Panc1 (cell line): ENCODE measurements at regions not wholly inside any gene's neighbourhood (a gene's known extent, or its start where the extent isn't known, plus 50 kb on each side); places are given as distances from the start of the nearest gene placed in this dataset.

Source experiments
- ATAC-seq: fragments of 200-7000 bp; cut with Tn5 transposase; 2 replicates; pipeline ENCODE4 v1.9.1; 2020; ENCODE audit warnings: mild to moderate bottlenecking, moderate library complexity
- BruUV-seq: library from RNA; stranded (reverse); fragments of 400-500 nt; replicated peaks from 2 replicates; lab custom pipeline; 2021; lab: Mats Ljungman, UMichigan
- CTCF ChIA-PET: fragments of 300-600 bp; sonication (Branson Sonifier 250); formaldehyde crosslinking; loops from one replicate; lab custom pipeline; 2022; ENCODE audit warnings: antibody characterized with exemption; lab: Charles Lee
- POLR2A ChIA-PET: fragments of 300-600 bp; sonication (Branson Sonifier 250); formaldehyde crosslinking; loops from one replicate; lab custom pipeline; 2022; ENCODE audit warnings: antibody characterized with exemption; lab: Charles Lee
- DNase-seq: peaks from one replicate; pipeline ENCODE4 v3.0.0-alpha.2; 2010; ENCODE audit warnings: low read depth, low spot score
- H3K27ac ChIP-seq: 2 replicates; pipeline ENCODE4 v1.5.1; 2011; ENCODE audit warnings: mild to moderate bottlenecking, low read length, inconsistent platforms
- H3K27me3 ChIP-seq: fragments of 200-500 bp; sonication (Bioruptor generic); 2 replicates; pipeline ENCODE4 v1.6.0; 2014; ENCODE audit warnings: low read length, inconsistent platforms; ENCODE audit not compliant: control insufficient read depth, insufficient read depth
- H3K36me3 ChIP-seq: fragments of 200-500 bp; sonication (Bioruptor generic); 2 replicates; pipeline ENCODE4 v1.5.1; 2014; ENCODE audit warnings: inconsistent platforms, mild to moderate bottlenecking, low read length, moderate library complexity; ENCODE audit not compliant: control insufficient read depth, insufficient read depth
- H3K4me1 ChIP-seq: 2 replicates; pipeline ENCODE4 v1.5.1; 2011; ENCODE audit warnings: inconsistent platforms, mild to moderate bottlenecking, low read length, moderate library complexity; ENCODE audit not compliant: control insufficient read depth, insufficient read depth
- H3K4me3 ChIP-seq, 2 experiments: 2 replicates each; pipeline ENCODE4 v1.5.1; 2011 to 2012; ENCODE audit warnings: low read depth in 2 of 2, low read length in 2 of 2, mild to moderate bottlenecking in 2 of 2, inconsistent platforms in 1 of 2, moderate library complexity in 1 of 2
- H3K9me3 ChIP-seq: fragments of 200-500 bp; sonication (Bioruptor generic); 2 replicates; pipeline ENCODE4 v1.5.1; 2014; ENCODE audit warnings: low read depth, mild to moderate bottlenecking, inconsistent platforms, low read length, moderate library complexity; ENCODE audit not compliant: control insufficient read depth, insufficient read depth
- POLR2AphosphoS5 ChIP-seq: IDR thresholded peaks from 2 replicates; pipeline ENCODE4 v1.6.1; 2012; ENCODE audit warnings: mild to moderate bottlenecking, low read depth, low read length, moderate library complexity
- REST ChIP-seq, 2 experiments: IDR thresholded peaks; 2 replicates each; pipeline ENCODE4 v1.6.1; 2011 to 2012; ENCODE audit warnings: low read depth in 2 of 2, control low read depth in 1 of 2, low read length in 1 of 2, mild to moderate bottlenecking in 1 of 2, moderate library complexity in 1 of 2; ENCODE audit not compliant: insufficient read depth in 1 of 2
- SIN3A ChIP-seq: IDR thresholded peaks from 2 replicates; pipeline ENCODE4 v1.6.1; 2012; ENCODE audit warnings: low read depth, mild to moderate bottlenecking, low read length, moderate library complexity, borderline replicate concordance; ENCODE audit not compliant: insufficient read depth
- TCF7L2 ChIP-seq: IDR thresholded peaks from 2 replicates; pipeline ENCODE4 v1.6.1; 2011; ENCODE audit warnings: mild to moderate bottlenecking, low read depth, low read length, inconsistent platforms
- in situ Hi-C: cut with HindIII; loops from 2 replicates; pipeline ENCODE4 v1.10.0; 2016; ENCODE audit warnings: low sequenced_read_pairs, low pct_unique_long_range_greater_than_20kb
- intact Hi-C: fragments of 100-400 bp; cut with micrococcal nuclease; formaldehyde crosslinking; loops from one replicate; pipeline ENCODE4 v1.10.0; 2022; ENCODE audit not compliant: unreplicated experiment
- TF ChIP-seq, protein P1 (sequence below): fragments of 450-650 bp; IDR thresholded peaks from 2 replicates; pipeline ENCODE4 v1.5.1; 2017; ENCODE audit warnings: mild to moderate bottlenecking

GRCh38 chr5:108484035-108484434 lies 102.1 kb upstream of the FBXL17 start:
- CTCF ChIA-PET, result no interaction called here

DNA sequence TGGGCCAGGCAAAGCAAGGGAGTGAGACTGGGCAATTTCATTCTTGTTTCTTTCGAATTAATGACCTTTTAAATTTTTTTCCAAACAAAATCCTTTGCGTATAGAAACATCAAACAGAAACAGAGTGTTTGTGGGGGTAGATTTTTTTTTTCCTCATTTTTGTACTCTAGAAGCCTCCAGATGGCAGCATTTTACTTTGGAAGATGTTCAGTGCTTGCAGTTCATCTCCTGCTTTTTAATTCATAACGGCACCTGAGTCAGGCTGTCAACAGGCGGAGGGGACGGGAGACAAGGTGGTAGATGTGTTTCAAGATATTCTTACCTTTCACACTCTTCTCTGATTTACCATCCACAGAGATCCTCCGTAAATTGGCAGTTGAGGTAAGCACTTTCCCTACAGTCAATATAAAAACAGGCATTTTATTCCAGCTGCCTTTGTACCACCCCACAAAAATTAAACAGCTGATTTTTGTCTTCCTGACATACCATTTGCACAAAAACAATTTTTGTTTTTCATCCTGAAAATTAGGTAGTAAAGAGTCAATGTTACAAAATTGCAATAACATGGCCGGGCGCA lies 99.5 kb upstream of the FBXL17 start:
- intact Hi-C loops, result no loop called here
- CTCF ChIA-PET, result interaction anchor here (0.6 kb wide), 1 partner anchor 1207 kb away, joined by 3 read pairs; no protein-coding TSS in a partner anchor

More at GRCh38 chr5:108484035-108484434, 102.1 kb upstream of the FBXL17 start:
- Histone ChIP-seq H3K36me3 (no peaks in the 10 kb centered on the region), H3K27me3 (0 out of 2 replicates have a peak, but pooled peaks cover 2% of the 10 kb centered on the region), H3K9me3 (no peaks in the 10 kb centered on the region), H3K27ac (no peak overlapping the region), H3K4me3 (no peak overlapping the region), H3K4me1 (no peaks in the 10 kb centered on the region)
- DNase-seq (no peak), ATAC-seq (no peak)
- in situ Hi-C loops, result no loop called here
- intact Hi-C loops, result no loop called here
- TF ChIP-seq SIN3A (no peak), POLR2AphosphoS5 (no peak), TCF7L2 (no peak), REST (IDR thresholded peaks at IDR 0.05; ENCODE audit: insufficient read depth in 1 of 2, low read depth in 2 of 2, low read length in 1 of 2) (no peak)
- TF ChIP-seq, protein P1, sequence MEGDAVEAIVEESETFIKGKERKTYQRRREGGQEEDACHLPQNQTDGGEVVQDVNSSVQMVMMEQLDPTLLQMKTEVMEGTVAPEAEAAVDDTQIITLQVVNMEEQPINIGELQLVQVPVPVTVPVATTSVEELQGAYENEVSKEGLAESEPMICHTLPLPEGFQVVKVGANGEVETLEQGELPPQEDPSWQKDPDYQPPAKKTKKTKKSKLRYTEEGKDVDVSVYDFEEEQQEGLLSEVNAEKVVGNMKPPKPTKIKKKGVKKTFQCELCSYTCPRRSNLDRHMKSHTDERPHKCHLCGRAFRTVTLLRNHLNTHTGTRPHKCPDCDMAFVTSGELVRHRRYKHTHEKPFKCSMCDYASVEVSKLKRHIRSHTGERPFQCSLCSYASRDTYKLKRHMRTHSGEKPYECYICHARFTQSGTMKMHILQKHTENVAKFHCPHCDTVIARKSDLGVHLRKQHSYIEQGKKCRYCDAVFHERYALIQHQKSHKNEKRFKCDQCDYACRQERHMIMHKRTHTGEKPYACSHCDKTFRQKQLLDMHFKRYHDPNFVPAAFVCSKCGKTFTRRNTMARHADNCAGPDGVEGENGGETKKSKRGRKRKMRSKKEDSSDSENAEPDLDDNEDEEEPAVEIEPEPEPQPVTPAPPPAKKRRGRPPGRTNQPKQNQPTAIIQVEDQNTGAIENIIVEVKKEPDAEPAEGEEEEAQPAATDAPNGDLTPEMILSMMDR, result no peak
- BruUV-seq, result no TSS peak
- POLR2A ChIA-PET, result no interaction called here

More for the DNA sequence above, 99.5 kb upstream of the FBXL17 start:
- in situ Hi-C loops, result no loop called here
- H3K36me3 ChIP-seq, result no peaks in the 10 kb centered on the region
- no peak for ATAC-seq
- H3K27me3 ChIP-seq, result 0 out of 2 replicates have a peak, but pooled peaks cover 2% of the 10 kb centered on the region
- POLR2A ChIA-PET, result no interaction called here
- no peaks in the 10 kb centered on the region for H3K9me3 ChIP-seq
- no peak overlapping the region for H3K4me3 ChIP-seq
- BruUV-seq, result no TSS peak
- H3K4me1 ChIP-seq, result no peaks in the 10 kb centered on the region
- peak; percentile 12 for DNase-seq
- TF ChIP-seq POLR2AphosphoS5, result no peak
- no peak for TF ChIP-seq REST (IDR thresholded peaks at IDR 0.05; ENCODE audit: insufficient read depth in 1 of 2, low read depth in 2 of 2, low read length in 1 of 2)
- TF ChIP-seq TCF7L2, result 0 out of 2 replicates have a peak, but pooled peaks have one; percentile 30
- TF ChIP-seq, protein P1, result peak; percentile 59
- H3K27ac ChIP-seq, result no peak overlapping the region
